Progenitor cell of endocrine pancreas (in vitro differentiated cells): ENCODE measurements at regions not wholly inside any gene's neighbourhood (a gene's known extent, or its start where the extent isn't known, plus 50 kb on each side); places are given as distances from the start of the nearest gene placed in this dataset.

Source experiments
- DNase-seq: peaks from one replicate; pipeline ENCODE4 v3.0.0; 2021; ENCODE audit warnings: low spot score; ENCODE audit not compliant: unreplicated experiment
- H3K27ac Mint-ChIP-seq: 2 replicates; pipeline ENCODE4 v1.8.0; 2021; ENCODE audit warnings: mild to moderate bottlenecking, moderate library complexity, mixed read lengths
- H3K27me3 Mint-ChIP-seq: 2 replicates; pipeline ENCODE4 v1.8.0; 2021; ENCODE audit warnings: mixed read lengths
- H3K36me3 Mint-ChIP-seq: 2 replicates; pipeline ENCODE4 v1.8.0; 2022; ENCODE audit warnings: mixed read lengths; ENCODE audit not compliant: insufficient read depth
- H3K4me1 Mint-ChIP-seq: 2 replicates; pipeline ENCODE4 v1.8.0; 2021; ENCODE audit warnings: low read depth, mixed read lengths
- H3K4me3 Mint-ChIP-seq: 2 replicates; pipeline ENCODE4 v1.8.0; 2021; ENCODE audit warnings: low read depth, mild to moderate bottlenecking, moderate library complexity, mixed read lengths
- H3K9me3 Mint-ChIP-seq: 2 replicates; pipeline ENCODE4 v1.8.0; 2021; ENCODE audit warnings: low read depth, mixed read lengths
- CTCF ChIP-seq: fragments of 200-600 bp; sonication (generic); IDR thresholded peaks from one replicate; pipeline ENCODE4 v1.5.0; 2021; ENCODE audit warnings: antibody characterized with exemption, mild to moderate bottlenecking; ENCODE audit not compliant: unreplicated experiment

- peaks cover 6% of the 10 kb centered on the region for H3K9me3 Mint-ChIP-seq
- TF ChIP-seq CTCF: no peak
- H3K27me3 Mint-ChIP-seq: no peaks in the 10 kb centered on the region
- H3K4me1 Mint-ChIP-seq: no peaks in the 10 kb centered on the region
- no peak overlapping the region for H3K4me3 Mint-ChIP-seq
- DNase-seq: no peak
- H3K27ac Mint-ChIP-seq: no peak overlapping the region
- H3K36me3 Mint-ChIP-seq: no peaks in the 10 kb centered on the region
Measured at GRCh38 chr17:54013072-54013471, 190.3 kb downstream of the KIF2B start.

GRCh38 chr17:54015734-54016133 is 193.0 kb downstream of the KIF2B start:
- peaks cover 17% of the 10 kb centered on the region for H3K9me3 Mint-ChIP-seq
- no peak for DNase-seq
- H3K27ac Mint-ChIP-seq: no peak overlapping the region
- no peaks in the 10 kb centered on the region for H3K27me3 Mint-ChIP-seq
- no peaks in the 10 kb centered on the region for H3K36me3 Mint-ChIP-seq
- H3K4me3 Mint-ChIP-seq: no peak overlapping the region
- TF ChIP-seq CTCF: no peak
- H3K4me1 Mint-ChIP-seq: no peaks in the 10 kb centered on the region

- Mint-ChIP-seq H3K9me3 (peaks cover 21% of the 10 kb centered on the region), H3K4me3 (no peak overlapping the region), H3K4me1 (no peaks in the 10 kb centered on the region), H3K36me3 (no peaks in the 10 kb centered on the region), H3K27me3 (no peaks in the 10 kb centered on the region), H3K27ac (no peak overlapping the region)
- no peak for DNase-seq
- no peak for TF ChIP-seq CTCF
Measured at GRCh38 chr17:54021418-54021817, 198.7 kb downstream of the KIF2B start.

GRCh38 chr17:54028986-54029580 is 206.4 kb downstream of the KIF2B start:
- no peak for TF ChIP-seq CTCF
- H3K4me1 Mint-ChIP-seq: no peaks in the 10 kb centered on the region
- no peak for DNase-seq

GRCh38 chr17:54029986-54030385 is 207.3 kb downstream of the KIF2B start:
- Mint-ChIP-seq H3K4me3 (no peak overlapping the region), H3K36me3 (no peaks in the 10 kb centered on the region), H3K27ac (no peak overlapping the region), H3K4me1 (no peaks in the 10 kb centered on the region), H3K27me3 (no peaks in the 10 kb centered on the region), H3K9me3 (peaks cover 2% of the 10 kb centered on the region)
- TF ChIP-seq CTCF: no peak
- DNase-seq: no peak

More at GRCh38 chr17:54028986-54029580, 206.4 kb downstream of the KIF2B start:
- H3K27me3 Mint-ChIP-seq: no peaks in the 10 kb centered on the region
- H3K27ac Mint-ChIP-seq: no peak overlapping the region
- peaks cover 2% of the 10 kb centered on the region for H3K9me3 Mint-ChIP-seq
- H3K36me3 Mint-ChIP-seq: no peaks in the 10 kb centered on the region
- H3K4me3 Mint-ChIP-seq: no peak overlapping the region
